ENCODE measurements at regions not wholly inside any gene's neighbourhood (a gene's known extent, or its start where the extent isn't known, plus 50 kb on each side); places are given as distances from the start of the nearest gene placed in this dataset.
A peak's percentile ranks its signal among the peaks of the same experiment; 100 is the strongest.

DNA sequence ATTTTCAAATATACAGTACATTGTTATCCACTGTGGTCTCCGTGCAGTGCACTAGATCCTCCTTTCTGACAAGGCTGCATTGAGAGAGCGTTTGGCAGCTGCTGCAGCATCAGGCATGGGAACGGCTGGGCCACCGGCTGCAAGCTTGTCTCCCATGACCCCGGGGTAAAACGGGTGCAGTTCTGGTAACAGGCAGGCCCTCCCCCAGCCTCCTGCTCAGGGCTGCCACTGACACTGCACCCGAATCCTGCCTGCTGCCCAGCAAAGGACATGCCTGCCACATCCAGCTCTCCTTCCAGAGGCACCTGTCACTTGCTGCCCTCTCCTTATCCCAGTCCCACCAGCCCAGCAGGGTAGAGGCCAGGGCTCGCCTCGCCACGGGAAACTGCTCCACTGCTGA lies 124.5 kb upstream of the TMEM45B start:
- ATAC-seq (no peak), DNase-seq (no peak)
- H3K9me3 ChIP-seq, result no peaks in the 10 kb centered on the region
- TF ChIP-seq, protein P1, sequence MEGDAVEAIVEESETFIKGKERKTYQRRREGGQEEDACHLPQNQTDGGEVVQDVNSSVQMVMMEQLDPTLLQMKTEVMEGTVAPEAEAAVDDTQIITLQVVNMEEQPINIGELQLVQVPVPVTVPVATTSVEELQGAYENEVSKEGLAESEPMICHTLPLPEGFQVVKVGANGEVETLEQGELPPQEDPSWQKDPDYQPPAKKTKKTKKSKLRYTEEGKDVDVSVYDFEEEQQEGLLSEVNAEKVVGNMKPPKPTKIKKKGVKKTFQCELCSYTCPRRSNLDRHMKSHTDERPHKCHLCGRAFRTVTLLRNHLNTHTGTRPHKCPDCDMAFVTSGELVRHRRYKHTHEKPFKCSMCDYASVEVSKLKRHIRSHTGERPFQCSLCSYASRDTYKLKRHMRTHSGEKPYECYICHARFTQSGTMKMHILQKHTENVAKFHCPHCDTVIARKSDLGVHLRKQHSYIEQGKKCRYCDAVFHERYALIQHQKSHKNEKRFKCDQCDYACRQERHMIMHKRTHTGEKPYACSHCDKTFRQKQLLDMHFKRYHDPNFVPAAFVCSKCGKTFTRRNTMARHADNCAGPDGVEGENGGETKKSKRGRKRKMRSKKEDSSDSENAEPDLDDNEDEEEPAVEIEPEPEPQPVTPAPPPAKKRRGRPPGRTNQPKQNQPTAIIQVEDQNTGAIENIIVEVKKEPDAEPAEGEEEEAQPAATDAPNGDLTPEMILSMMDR (IDR thresholded peaks at IDR 0.05), result no peak
- no peak overlapping the region for H3K4me3 ChIP-seq
- H3K36me3 ChIP-seq, result no peaks in the 10 kb centered on the region
- no peaks in the 10 kb centered on the region for H3K4me1 ChIP-seq
- H3K27me3 ChIP-seq (ENCODE audit: low read depth), result no peaks in the 10 kb centered on the region
- intact Hi-C loops (cut with DNase I), result no loop called here
- H3K27ac ChIP-seq, result no peak overlapping the region

DNA sequence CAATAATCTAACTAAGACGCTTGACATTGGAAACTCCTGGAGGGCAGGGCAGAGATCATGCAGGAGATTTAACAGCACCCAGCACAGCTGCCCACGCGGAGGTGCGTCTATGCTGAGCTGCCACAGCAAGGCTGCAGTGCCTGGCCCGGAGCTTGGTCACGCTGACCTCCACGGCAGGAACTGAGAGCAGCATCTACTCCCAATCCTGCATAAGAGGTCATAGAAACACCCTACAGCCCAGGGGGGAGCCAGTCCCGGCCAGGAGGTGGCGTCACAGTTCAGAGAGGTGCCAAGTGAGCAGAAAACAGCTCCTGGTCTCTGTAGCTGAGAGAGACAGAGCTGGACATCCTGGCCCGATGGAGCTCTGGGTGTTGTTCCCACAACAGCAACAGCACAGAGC lies 121.1 kb upstream of the TMEM45B start:
- H3K4me3 ChIP-seq, result no peak overlapping the region
- peaks cover 7% of the 10 kb centered on the region for H3K27me3 ChIP-seq (ENCODE audit: low read depth)
- H3K9me3 ChIP-seq, result no peaks in the 10 kb centered on the region
- DNase-seq (no peak), ATAC-seq (no peak)
- intact Hi-C loops (cut with DNase I), result no loop called here
- TF ChIP-seq, protein P1 (IDR thresholded peaks at IDR 0.05), result no peak
- H3K27ac ChIP-seq, result no peak overlapping the region
- no peaks in the 10 kb centered on the region for H3K36me3 ChIP-seq
- H3K4me1 ChIP-seq, result no peaks in the 10 kb centered on the region

DNA sequence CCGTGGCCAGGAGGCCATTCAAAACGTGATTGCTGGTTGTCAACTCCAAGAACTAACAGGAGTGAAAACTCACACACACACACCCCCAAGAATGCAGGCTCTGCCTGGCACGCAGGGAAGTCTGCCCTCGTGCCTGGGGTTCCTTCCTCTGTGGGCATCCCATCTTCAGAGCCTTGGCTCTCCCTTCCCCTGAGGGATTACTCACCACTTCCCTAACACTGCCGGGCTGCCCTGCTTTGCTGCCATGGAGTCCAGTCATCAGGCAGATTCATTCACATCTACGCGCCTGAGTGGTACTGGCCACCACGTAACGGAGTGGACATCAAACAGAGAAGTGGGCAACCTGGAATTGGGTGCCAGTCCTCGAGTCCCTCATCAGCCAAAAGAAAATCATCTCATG lies 120.7 kb upstream of the TMEM45B start:
- no peak for ATAC-seq
- no peaks in the 10 kb centered on the region for H3K9me3 ChIP-seq
- DNase-seq, result no peak
- H3K27ac ChIP-seq, result no peak overlapping the region
- TF ChIP-seq, protein P1 (IDR thresholded peaks at IDR 0.05), result no peak
- H3K4me3 ChIP-seq, result no peak overlapping the region
- H3K36me3 ChIP-seq, result no peaks in the 10 kb centered on the region
- peaks cover 7% of the 10 kb centered on the region for H3K27me3 ChIP-seq (ENCODE audit: low read depth)
- H3K4me1 ChIP-seq, result no peaks in the 10 kb centered on the region
- intact Hi-C loops (cut with DNase I), result no loop called here

DNA sequence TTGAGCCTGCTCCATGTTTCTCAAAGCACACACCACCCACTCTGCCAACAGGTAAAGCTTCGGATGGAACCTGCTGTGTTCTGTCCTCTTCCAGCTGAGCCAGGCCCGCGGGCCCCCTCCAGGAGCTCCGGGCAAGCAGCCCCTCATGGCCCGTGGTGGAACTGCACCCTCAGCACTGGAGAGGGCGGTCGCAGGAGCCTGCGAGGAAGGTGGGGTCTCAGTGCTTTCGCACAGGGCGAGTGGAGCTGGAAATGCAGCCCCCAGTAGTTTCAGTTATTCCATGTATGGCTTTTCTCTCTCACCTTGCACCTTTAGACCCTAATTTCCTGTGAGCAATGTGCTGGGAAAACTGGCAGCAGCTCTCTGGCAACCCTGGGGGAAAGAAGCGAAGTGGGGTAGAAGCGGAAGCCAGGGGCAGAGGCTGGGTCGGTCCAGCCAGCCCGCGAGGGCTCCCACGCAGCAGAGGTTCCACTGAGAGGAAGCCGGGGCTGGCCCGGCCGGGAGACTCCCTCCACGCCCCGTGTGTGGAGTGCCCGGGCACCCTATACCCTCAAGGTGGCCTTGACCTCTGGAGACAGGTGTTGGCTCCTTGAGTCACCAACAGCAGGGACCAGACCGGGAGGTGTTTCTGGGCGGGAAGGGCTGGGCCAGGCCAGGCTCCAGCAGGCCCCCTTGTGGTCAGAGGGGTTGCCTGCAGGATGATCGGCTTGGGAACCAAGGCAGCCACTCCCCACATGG lies 119.9 kb upstream of the TMEM45B start:
- Histone ChIP-seq H3K27ac (no peak overlapping the region), H3K27me3 (ENCODE audit: low read depth) (peaks cover 7% of the 10 kb centered on the region), H3K4me3 (peak overlapping the region; percentile 42), H3K4me1 (no peaks in the 10 kb centered on the region), H3K36me3 (no peaks in the 10 kb centered on the region), H3K9me3 (no peaks in the 10 kb centered on the region)
- ATAC-seq (peak; percentile 92), DNase-seq (peak; percentile 67)
- TF ChIP-seq, protein P1 (IDR thresholded peaks at IDR 0.05), result peak; percentile 73
- intact Hi-C loops (cut with DNase I), result no loop called here

DNA sequence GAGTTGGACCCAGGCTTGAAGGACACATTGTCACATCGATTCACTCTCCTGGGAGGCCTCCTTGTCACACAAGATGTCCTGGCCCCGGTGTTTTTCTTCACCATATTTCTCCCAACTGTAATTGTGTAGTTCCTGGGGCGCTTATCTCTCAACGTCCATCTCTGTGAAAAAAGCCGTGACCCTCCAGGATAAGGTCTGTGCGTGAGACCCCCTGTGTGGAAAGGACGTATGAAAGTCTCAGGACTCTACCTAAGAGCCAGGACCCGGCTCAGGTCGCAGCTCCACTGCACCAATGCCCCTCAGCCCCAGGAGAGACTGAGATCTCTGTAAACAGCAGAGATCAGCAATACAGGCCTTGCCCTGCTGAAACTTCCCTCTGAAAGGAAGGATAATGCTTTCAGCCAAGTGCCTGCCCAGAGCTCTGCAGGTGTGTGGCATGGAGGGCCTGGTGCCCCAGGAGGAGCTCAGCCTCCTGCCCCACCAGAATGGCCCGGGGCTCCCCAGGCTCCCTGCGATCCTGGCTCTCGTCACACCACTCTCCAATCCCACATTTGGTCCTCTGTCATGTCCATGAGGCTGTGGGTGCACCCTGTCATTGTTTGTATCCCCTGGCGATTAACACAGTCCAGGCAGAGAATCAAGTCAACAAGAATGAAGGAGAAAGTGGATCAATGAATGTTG lies 119.2 kb upstream of the TMEM45B start:
- ATAC-seq (no peak), DNase-seq (no peak)
- H3K4me3 ChIP-seq, result peak overlapping the region; percentile 42
- H3K4me1 ChIP-seq, result no peaks in the 10 kb centered on the region
- no peaks in the 10 kb centered on the region for H3K9me3 ChIP-seq
- TF ChIP-seq, protein P1 (IDR thresholded peaks at IDR 0.05), result no peak
- intact Hi-C loops (cut with DNase I), result no loop called here
- H3K36me3 ChIP-seq, result no peaks in the 10 kb centered on the region
- peaks cover 7% of the 10 kb centered on the region for H3K27me3 ChIP-seq (ENCODE audit: low read depth)
- H3K27ac ChIP-seq, result no peak overlapping the region
